Stromal cell of bone marrow (primary cell): ENCODE measurements at regions not wholly inside any gene's neighbourhood (a gene's known extent, or its start where the extent isn't known, plus 50 kb on each side); places are given as distances from the start of the nearest gene placed in this dataset.

ENCODE experiments used
- DNase-seq: peaks from one replicate; pipeline ENCODE4 v3.0.0-alpha.2; 2012; ENCODE audit warnings: low read depth

DNA sequence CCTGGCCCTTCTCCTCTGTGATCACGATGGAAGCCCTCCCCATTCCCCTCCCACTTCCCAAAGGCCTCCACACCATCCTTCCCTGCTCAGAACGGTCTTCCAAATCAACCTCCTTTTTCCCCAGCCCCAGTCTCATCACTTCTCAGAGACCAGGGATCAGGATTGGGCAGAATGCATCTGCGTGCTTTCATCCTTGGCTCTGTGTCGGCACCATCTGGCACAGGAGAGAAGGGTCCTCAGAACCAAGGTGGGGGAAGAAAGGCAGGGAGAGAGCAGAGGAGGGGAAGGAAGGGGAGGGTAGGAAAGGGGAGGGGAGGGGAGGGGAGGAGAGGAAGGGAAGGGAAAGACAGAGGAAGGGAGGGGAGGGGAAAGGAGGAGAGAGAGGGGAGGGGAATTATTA is 52.4 kb upstream of the FICD start:
- DNase-seq, result no peak

DNA sequence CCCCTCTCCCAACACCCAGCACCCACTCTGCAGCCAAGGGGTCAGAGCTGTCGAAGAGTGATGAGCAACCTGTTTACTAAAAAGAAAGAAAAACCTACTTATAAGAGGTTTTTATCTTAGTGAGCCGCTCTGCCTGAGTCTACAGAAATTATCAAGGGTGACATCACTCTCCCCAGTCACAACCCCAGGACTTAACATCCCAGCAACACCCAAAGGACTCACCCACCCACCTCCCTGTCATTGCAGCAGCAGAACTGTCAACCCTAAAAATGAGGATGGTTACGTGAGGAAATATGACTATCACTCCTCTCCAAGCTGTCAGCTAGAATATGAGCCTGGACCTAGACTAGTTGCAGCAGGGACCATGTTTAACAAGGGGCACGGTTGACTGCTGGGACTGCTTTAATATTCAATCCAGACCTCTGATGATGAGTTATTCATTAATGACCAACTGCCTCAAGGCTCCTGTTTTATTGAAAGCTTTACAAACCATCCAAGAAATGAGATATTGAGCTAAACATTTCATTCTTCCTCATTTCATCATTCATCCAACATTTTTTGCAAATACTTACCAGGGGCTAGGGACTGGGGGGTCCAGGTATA is 53.9 kb upstream of the FICD start:
- no peak for DNase-seq

DNA sequence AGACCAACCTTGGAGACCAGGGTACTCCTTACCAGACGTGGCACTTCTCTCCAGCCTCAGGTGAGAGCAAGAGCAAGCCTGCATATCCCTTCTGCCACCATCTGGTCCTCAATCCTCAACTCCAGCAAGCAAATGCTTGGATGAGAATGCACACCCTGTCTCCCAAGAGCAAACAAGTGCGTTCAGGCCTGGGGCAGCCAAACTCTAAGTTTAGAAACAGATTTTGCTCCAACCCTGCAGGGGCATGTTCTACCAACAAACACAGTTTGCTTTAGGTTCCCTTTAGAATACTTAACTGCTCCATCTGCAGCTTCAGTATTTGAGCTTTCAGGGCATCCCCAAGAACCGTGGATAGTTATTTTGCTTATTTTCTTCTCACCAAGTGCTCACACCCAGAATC is 55.9 kb upstream of the FICD start:
- no peak for DNase-seq

DNA sequence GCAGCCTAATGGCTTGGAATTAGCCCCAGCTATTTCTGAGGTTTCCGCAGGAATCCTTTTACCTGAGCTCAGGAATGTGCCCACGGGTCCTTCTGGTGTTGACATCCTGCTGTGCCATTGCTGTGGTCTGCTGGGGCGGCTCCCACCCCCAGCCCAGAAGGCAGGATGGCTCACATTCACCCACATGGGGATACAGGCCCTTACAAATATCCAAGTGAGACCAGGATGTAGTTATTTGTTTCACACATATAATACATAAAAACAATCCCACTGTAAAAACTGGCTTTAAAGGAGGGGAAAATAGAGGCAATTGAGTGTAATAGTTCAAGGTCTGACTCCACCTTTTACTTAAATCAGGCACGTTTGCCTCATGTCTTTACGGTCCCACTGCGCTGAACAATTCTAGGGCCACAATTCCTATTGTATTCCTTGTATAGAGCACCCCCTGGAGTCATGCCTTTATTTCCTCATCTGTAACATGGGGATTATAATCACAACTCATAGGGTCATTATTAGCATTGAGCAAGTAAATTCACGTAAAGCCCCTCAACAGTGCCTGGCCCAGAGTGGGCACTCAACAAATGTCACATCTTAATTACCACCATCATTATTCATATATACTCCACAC is 57.2 kb upstream of the FICD start:
- DNase-seq, result no peak

DNA sequence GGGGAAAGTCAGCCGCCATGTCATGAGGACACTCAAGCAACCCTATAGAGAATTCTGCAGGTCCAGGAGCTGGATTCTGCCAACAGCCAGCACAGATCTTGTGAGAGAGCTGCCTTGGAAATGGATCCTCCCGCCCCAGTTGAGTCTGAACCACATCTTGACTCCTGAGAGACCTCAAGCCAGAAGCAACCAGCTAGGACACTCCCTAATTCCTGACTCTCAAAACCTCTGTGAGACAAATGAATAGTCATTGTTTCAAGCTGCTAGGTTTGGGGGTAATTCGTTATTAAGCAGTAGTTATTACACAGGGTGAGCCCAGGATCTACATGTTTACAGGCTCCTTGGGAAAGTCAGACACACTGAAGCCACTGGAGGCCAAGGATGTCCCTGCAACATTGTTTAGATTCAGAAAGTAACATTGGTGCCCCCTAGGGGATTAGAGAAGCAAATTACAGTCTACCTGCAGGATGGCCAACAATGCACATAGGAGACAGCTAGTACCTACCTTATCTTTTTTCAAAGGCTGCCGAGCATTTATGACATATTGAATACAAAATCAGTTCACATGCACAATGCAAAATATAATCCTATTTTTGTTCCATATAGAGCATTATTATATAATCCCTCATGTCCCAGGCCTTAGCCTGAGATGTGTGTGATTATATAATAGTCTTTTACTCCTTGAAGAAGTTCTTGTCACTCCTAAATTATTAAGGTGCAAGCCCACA is 57.9 kb upstream of the FICD start:
- DNase-seq, result peak; percentile 38

DNA sequence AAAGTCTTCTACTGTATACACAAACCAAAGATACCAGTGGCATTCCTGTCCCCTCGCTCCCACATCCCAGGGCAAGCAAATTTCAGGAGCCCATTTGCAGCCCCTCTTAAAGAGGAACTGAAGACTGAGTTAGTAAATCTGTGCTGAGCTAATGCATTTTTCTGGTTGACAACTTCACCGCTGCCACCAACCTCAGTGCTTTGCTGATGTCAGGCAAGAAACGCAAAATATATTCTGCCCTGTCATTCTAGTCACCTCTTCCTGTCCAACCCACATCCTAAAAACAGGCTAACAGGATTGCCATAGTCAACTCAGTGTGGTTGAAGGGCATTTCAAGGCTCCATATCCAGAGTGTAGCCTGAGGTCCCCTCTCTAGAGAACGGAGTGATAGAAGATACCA is 59.4 kb upstream of the FICD start:
- DNase-seq, result no peak

DNA sequence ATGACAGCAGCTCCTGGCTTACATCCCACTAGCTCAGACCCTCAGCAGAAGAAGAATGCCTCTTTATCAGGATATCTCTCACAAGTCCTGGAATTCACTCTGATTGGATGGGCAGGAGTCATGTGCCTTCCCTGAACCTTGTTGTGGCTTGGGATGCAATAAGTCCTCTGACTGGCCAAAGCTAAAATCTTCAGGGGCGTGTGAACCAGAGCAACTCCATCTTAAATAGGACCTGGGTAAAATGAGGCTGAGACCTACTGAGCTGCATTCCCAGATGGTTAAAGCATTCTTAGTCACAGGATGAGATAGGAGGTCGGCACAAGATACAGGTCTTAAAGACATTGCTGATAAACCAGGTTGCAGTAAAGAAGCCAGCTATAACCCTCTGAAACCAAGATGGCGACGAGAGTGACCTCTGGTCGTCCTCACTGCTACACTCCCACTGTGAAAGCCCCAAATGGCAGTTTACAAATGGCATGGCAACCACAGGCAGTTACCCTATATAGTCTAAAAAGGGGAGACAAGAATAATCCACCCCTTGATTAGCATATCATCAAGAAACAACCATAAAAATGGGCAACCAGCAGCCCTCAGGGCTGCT is 60.4 kb upstream of the FICD start:
- no peak for DNase-seq

DNA sequence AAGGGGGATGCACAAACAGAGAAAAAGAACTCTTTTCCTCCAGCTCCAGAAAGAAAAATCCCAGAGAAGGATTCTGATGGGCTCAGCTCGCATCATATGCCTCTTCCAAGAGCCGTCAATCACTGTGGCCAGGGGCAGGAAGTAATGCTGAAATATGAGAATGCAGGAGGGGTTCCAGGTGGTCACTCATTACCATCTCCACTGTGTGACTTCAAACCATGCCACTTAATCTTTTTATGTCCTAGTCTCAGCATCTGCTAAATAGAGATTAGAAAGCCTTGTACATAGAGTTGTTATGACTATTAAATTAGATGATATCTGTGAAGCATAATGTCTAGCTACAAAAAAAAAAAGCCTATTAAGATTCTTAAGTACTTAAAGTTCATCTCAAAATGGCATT is 65.6 kb upstream of the FICD start:
- no peak for DNase-seq

DNA sequence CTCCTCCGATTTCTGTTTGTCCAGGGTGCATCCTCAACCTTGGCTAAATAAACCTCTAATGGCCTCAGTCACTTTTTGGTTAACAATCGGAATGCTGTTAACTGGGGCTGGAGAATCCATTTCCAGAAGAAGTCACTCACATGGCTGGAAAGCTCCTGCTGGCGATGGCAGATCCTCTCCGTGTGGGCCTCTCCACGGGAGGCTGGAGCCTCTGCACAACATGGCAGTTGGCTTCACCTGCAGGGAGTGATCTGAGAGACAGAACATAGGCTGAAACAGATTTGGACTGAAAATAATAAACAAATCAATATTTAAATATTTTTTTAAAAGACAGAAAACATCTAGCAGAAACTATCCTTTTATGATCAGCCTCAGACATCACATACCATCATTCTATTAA is 66.8 kb upstream of the FICD start:
- DNase-seq, result no peak

DNA sequence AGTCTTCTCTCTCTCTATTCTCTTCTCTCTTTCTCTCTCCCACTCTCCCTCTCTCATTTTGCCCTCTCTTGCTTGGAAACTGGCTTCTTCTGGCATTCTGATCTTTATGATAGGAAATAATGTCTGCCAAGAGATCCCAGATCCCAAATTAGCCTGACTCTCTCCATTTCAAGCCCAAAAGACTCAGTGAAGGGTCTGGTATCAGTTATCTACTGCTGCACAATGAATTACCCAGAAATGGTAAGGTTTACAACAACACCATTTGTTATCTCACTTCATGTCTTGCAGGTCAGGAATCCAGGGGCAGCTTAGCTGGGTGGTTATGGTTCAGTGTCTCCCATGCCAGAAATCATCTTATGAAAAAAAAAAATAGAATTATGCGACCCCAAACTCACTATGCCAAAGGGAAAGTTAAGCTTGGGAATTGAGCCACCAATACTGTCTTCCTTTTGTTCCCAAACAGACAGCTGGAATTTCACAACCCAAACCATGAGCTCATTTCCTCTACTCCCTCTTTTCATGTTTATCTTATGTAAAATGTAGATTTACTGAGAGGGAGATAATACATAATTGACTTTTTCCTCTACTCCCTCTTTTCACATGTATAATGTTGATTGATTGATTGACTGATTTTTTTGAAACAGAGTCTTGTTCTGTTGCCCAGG is 67.8 kb upstream of the FICD start:
- DNase-seq, result no peak

DNA sequence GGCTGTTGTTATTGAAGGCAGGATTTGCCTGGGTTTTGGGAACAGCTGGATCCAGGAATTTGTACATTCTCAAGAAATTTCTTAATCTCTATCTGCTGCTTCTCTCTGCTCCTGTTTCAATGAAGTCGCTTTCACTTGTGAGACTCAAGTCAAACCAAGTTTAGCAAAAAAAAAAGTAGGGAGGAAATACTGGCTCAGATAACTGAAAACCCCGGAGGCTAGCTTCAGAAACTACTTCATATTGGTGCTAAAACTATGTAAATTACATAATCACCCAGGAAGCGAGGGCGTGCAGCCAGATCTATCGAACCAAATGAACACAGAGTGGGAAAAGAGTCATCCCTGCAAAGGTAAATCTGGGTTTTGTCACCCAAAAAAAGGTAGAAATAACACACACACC is 68.3 kb upstream of the FICD start:
- DNase-seq, result no peak

DNA sequence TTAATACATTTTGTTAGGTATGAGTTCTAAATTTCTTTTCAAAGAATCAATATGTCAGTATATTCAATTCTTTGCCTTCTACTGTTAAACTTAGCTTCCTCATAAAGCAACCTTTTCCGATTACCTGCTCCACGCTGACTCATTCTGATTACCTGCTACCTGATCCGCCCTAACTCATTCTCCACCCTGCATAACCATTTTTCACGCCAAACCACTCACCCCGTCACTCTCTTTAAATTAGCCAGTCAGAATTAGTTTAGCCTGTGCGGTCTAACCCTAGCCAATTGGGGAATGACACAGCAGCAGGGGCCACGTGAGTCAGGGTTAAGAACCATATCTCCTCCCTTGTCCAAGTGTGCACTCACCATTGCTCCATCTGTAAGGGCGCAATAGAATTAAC is 72.2 kb upstream of the FICD start:
- DNase-seq, result no peak

DNA sequence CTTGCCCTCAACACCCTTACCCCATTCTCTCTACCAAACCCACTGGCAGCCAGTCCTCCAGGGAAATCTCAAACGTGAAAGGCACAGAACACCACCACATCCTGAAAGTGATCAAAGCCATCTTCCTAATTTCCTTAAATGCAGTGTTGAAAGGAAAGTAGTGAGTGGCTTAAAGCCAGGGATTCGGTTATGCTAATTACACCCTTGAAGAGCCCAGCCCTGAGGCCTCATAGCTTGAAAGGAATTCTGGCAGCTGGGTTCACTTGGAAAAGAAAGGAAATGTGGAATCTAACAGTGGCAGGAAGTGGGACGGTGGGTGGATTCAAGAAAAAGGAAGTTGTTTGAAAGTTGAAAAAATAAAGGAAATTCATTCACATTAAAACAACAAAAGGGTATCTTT is 73.0 kb upstream of the FICD start:
- DNase-seq, result no peak

DNA sequence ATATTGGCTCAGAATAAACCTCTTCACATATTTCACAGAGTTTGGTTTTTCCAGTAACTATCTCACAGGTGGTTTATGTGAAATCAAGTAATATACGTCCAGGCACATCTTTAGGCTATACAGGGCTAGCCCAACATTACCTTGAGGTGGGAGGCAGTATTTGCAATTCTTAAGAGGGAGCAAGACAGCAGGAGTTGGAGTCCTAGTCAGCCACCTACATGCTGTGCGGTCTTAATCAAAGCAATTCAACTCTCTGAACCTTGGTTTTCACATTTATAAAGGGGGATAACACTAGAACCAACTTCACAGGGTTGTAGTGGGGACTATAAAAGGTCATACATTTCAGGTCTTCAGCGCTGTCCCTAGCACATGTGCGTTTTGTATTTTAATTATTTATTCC is 73.5 kb upstream of the FICD start:
- no peak for DNase-seq

DNA sequence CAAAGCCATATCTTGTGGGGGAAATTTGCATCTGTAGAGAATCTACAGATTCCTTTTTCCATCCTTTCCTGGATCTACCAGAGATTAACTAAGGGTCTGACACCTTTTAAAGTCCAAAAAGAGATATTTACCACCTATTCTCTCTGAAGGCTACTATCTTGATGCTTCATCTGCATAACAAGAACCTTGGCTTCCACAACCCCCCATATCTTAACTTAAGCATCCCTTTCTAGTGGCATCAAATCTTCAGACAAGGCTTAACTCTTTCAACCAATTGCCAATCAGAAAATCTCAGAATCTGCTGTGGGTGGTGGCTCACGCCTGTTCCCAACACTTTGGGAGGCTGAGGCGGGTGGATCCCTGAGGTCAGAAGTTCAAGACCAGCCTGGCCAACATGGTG is 74.3 kb upstream of the FICD start:
- no peak for DNase-seq

DNA sequence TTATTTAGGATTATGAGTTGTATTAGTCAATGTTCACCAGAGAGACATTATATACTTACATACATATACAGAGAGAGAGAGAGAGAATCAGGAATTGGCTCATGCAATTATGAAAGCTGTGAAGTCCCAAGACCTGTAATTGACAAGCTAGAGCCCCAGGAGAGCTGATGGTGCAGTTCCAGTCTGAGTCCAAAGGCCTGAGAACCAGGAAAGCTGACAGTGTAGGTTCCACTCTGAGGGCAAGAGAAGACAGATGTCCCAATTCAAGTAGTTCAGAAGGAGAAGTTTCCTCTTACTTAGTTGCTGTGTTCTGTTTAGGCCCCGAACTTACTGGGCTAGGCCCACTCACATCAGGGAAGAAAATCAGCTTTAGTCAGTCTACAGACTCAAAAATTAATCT is 76.4 kb upstream of the FICD start:
- DNase-seq, result no peak

DNA sequence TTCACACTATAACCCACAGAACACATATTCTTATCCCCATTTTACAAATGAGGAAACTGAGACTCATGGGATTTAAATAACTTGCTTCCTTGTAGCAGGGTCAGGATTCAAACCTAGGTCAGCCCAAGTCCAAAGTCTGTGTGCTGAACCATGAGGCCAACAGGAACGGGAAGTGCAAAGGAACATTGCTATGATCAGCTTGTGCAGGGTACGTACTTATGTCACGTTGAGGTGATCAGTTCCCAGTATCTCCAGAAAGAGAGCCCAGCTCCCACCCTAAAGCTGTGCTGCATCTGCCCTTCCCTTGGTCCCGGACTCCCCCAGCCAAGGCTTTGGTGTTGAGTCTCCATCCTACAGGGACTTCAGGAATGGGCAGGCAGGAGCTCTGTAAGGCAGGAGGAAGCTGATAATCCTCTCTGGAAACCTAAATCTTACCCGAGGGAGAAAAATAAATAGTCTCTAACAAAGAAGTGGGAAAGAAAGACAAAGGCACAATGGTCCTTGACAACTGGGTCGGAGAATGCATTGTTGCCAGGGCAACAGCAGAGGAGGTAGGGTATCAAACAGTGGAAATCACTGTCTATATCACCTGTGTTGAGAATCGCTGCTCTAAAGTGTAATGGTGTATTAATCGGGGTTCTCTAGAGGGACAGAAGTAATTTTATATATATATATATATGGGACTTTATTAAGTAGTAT is 82.5 kb upstream of the FICD start:
- DNase-seq, result no peak

DNA sequence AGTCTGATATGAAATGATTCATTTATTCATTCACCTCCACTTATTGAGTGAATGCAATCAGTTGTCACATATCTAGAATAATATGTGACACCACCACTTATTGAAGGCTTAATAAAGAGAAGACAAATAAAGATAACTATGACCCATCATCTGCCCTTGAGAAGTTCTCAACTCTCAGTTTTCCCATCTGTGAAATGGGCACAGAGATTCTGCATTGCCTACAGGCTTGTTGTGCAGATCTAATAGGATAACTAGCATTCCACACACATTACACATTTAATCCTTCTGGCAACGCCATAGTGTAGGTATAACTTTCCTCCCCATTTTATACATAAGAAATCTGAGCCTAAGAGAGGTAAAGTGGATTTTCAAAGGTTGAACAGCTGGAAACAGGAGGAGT is 84.2 kb upstream of the FICD start:
- no peak for DNase-seq

DNA sequence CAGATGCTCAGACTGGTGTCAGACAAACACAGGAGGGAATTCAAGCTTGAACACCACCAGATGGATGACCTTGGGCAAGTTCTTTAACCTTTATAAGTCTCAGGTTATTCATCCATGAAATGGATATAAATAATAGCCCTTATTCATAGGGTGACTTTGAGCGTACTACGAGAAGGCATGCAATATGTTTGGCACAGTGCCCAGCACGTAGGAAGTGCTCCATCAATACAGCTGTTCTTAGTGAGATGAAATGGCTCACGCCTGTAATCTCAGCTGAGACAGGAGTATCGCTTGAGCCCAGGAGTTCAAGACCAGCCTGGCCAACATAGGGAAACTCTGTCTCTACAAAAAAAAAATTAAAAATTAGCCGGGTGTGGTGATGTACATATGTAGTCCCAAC is 84.8 kb upstream of the FICD start:
- no peak for DNase-seq

DNA sequence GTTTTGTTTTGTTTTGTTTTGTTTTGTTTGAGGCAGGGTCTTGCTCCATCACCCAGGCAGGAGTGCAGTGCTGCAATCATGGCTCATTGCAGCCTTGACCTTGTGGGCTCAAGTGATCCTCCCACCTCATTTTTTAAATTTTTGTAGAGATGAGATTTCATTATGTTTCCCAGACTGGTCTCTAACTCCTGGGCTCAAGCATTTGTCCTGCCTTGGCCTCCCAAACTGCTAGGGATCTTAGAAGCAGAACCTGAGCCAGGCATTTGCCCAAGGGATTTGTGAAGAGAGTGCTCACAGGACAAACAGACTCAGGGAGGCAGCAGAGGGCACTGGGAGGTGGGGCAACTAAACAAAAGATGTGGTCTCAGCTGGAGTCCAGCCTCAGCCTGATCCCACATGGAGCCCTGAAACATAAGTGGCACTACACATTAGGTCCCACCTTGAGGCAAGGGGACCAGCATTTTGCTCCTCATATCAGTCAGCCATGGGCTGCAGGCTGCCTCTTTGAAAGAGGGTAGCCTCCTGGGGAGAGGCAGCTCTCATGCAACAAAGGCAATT is 86.2 kb upstream of the CMKLR1 start:
- DNase-seq, result no peak

DNA sequence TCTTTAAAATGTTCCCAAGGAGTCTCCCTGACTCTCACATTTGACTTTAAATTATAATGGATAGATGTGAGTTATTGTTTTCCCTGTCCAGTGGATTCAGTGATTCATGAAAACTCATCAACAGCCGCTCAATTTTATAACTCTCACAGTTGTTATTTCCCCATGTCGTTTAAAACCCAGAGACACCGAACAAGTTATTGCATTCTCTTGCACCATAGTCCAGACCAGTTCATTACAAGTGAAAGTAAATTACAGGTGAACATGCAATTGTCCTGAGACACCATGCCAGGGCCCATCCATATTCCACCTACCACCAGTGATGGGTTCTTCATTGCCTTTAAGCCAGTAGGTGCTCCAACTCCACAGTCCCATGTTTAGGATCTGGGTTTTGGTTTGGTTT is 85.7 kb upstream of the CMKLR1 start:
- DNase-seq, result no peak

DNA sequence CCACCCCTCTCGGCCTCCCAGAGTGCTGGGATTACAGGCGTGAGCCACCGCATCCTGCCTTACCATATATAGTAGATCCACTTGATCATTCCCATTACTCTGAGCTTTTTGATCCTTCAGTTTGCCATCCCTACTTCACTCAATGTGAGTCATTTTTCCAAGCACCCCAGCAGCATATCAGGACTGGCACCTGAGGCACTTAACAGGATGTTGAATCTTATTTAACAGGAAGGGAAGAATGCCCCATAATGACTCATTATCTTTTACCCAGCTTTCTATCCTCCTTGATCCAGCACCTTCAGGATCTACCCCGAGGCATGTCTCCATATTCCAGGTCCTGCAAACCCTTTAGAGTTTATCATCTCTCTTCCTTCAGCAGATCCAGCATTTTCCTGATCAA is 84.9 kb upstream of the CMKLR1 start:
- DNase-seq, result no peak
